Kidney (tissue), 13 donors: ENCODE measurements at regions not wholly inside any gene's neighbourhood (a gene's known extent, or its start where the extent isn't known, plus 50 kb on each side); places are given as distances from the start of the nearest gene placed in this dataset.
A peak's percentile ranks its signal among the peaks of the same experiment; 100 is the strongest.

Experiments
- DNase-seq, 5 donors: peaks; one replicate each; pipeline ENCODE4 v3.0.0-alpha.2; 2013 to 2020
- FAIRE-seq: peaks from 2 replicates; lab custom pipeline; 2012; peaks lifted over from hg19 to GRCh38; lab: Jason Lieb, UNC
- H3K27ac ChIP-seq, 2 donors: one replicate each; pipeline ENCODE4 v1.7.0; 2013; ENCODE audit warnings: low read depth in 2 of 2, low read length in 2 of 2, inconsistent platforms in 1 of 2
- H3K27me3 ChIP-seq: one replicate; pipeline ENCODE4 v1.7.1; 2013; ENCODE audit warnings: low read length, inconsistent platforms; ENCODE audit not compliant: control insufficient read depth, insufficient read depth
- H3K36me3 ChIP-seq, 3 donors: one replicate each; pipeline versions ENCODE4 v1.7.0 to v1.7.1; 2013; ENCODE audit warnings: low read length in 3 of 3, control low read depth in 1 of 3, inconsistent platforms in 1 of 3; ENCODE audit not compliant: insufficient read depth in 3 of 3, control insufficient read depth in 2 of 3
- H3K4me1 ChIP-seq, 3 donors: one replicate each; pipeline versions ENCODE4 v1.7.0 to v1.7.1; 2013; ENCODE audit warnings: low read length in 3 of 3, inconsistent platforms in 1 of 3, low read depth in 1 of 3; ENCODE audit not compliant: control insufficient read depth in 2 of 3, insufficient read depth in 2 of 3
- H3K4me3 ChIP-seq, 3 donors: one replicate each; pipeline versions ENCODE4 v1.7.0 to v1.8.1; 2013; ENCODE audit warnings: low read length in 3 of 3, control low read depth in 1 of 3, inconsistent platforms in 1 of 3
- H3K9ac ChIP-seq, 3 donors: one replicate each; pipeline versions ENCODE4 v1.7.0 to v1.7.1; 2013; ENCODE audit warnings: low read length in 3 of 3, control low read depth in 1 of 3, inconsistent platforms in 1 of 3
- H3K9me3 ChIP-seq, 3 donors: one replicate each; pipeline versions ENCODE4 v1.7.0 to v1.7.1; 2013; ENCODE audit warnings: low read length in 3 of 3, control low read depth in 1 of 3, inconsistent platforms in 1 of 3; ENCODE audit not compliant: control insufficient read depth in 2 of 3, insufficient read depth in 1 of 3
- CTCF ChIP-seq: IDR thresholded peaks from 3 replicates; pipeline ENCODE4 v1.5.1; 2012; ENCODE audit warnings: mild to moderate bottlenecking, moderate library complexity, borderline replicate concordance; ENCODE audit not compliant: insufficient read depth; ENCODE audit errors: extremely low read depth
- intact Hi-C: fragments of 100-400 bp; cut with DNase I; formaldehyde crosslinking; loops from one replicate; pipeline ENCODE4 v1.11.1; 2022
- donor health status: control.
- donor health status: control.
- donor health status: control.
- donor health status: control.
- donor health status: control.
- donor health status: DM: yes; HTN: yes; CAD: no.
- donor health status: Normal renal cell carcinoma (clear cell type).

- FAIRE-seq (no peak), DNase-seq (peak in 2 of 5 donors; percentile 6 to 69)
- Histone ChIP-seq H3K9me3 (no peaks in the 10 kb centered on the region), H3K27ac (no peak overlapping the region), H3K4me1 (no peaks in the 10 kb centered on the region), H3K4me3 (no peak overlapping the region), H3K36me3 (no peaks in the 10 kb centered on the region), H3K9ac (no peak overlapping the region), H3K27me3 (no peaks in the 10 kb centered on the region)
- intact Hi-C loops, result no loop called here
- no peak for TF ChIP-seq CTCF
Observed at GRCh38 chr5:167233507-167234220, 1057.8 kb upstream of the WWC1 start.

- no peaks in the 10 kb centered on the region for H3K4me1 ChIP-seq
- H3K27ac ChIP-seq, result no peak overlapping the region
- no peaks in the 10 kb centered on the region for H3K36me3 ChIP-seq
- no peaks in the 10 kb centered on the region for H3K27me3 ChIP-seq
- intact Hi-C loops, result no loop called here
- H3K9ac ChIP-seq, result no peak overlapping the region
- DNase-seq (no peak), FAIRE-seq (no peak)
- H3K9me3 ChIP-seq, result no peaks in the 10 kb centered on the region
- no peak for TF ChIP-seq CTCF
- no peak overlapping the region for H3K4me3 ChIP-seq
Observed at GRCh38 chr5:167241436-167242067, 1049.9 kb upstream of the WWC1 start.

GRCh38 chr5:167242701-167243100, 1048.7 kb upstream of the WWC1 start:
- intact Hi-C loops, result no loop called here
- DNase-seq (peak in 2 of 5 donors; percentile 12 to 54), FAIRE-seq (no peak)
- TF ChIP-seq CTCF, result no peak
- Histone ChIP-seq H3K4me1 (no peaks in the 10 kb centered on the region), H3K36me3 (no peaks in the 10 kb centered on the region), H3K9ac (no peak overlapping the region), H3K27me3 (no peaks in the 10 kb centered on the region), H3K27ac (no peak overlapping the region), H3K9me3 (no peaks in the 10 kb centered on the region), H3K4me3 (no peak overlapping the region)
